ENCODE measurements at regions not wholly inside any gene's neighbourhood (a gene's known extent, or its start where the extent isn't known, plus 50 kb on each side); places are given as distances from the start of the nearest gene placed in this dataset.
"Not testable (repeated sequence)": the region's sequence is repeated elsewhere in the genome, so short reads cannot be mapped to it uniquely, and the experiment has no call there.

DNA sequence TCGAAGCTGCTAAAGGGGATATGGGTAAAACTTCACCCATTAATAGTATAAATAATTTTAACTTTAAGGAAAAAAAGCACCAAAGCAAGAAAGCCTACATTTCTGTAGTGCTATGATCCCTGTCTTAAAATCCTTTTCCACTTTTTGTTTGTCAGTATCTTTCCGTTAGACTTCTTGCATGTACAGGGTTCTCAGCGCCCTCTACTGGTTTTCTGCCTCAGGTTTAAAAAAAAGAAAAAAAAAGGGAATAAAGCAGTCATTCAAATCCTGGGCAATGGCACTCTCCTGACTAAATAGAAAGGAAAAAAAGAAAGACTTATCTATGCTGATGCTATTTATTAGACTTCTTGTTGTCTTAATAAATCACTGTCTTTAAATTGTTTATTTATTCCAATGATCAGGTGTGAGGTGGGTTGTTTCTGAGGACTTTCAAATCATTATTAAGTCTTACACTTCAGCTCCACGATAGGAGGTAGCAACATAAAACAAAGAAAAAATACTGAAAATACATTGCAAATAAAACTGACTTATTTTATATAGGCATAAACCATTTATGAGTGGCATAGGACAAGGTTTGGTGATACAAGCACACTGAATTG is 475.4 kb upstream of the NR5A2 start:
- intact Hi-C loops (cut with micrococcal nuclease): loop anchor here (1.0 to 10.0 kb wide), 3 partner anchors 667 to 795 kb away; no protein-coding TSS in a partner anchor

DNA sequence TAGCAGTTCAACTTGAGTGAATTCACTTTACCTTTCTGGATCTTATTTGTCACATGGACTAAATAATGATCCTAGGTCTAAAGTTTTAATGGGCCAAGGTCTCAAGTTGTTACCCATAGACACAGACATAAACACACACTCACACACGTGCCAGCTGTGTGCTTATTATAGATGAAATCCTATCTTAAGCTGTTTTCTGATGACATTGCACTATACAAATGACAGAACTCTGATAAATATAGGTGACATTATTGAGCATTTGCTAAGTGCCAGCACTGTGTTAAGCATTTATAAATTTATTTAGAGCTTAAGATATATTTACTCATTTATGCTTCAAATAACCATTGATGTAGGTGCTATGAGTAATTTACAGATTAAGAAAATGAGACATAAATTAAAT is 474.4 kb upstream of the NR5A2 start:
- intact Hi-C loops (cut with micrococcal nuclease): loop anchor here (5.0 to 10.0 kb wide), 2 partner anchors 668 to 796 kb away; no protein-coding TSS in a partner anchor

DNA sequence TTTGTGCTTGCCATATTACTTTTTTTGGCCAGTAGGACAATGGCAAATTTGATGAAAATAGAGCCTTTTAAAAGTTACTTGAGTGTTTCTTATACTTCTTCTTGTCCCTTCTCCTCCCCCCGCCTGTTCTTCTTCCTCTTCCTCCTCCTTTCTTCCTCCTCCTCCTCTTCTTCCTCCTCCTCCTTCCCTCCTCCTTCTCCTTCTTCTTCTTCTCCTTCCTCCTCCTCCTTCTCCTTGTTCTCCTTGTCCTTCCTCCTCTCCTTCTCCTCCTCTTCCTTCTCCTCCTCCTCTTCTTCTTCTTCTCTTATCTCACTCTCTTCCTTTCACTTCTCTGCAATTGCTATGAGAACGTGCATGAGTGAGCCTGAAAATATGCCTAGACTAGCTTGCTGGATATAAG is 466.2 kb upstream of the NR5A2 start:
- intact Hi-C loops (cut with micrococcal nuclease): no loop called here

DNA sequence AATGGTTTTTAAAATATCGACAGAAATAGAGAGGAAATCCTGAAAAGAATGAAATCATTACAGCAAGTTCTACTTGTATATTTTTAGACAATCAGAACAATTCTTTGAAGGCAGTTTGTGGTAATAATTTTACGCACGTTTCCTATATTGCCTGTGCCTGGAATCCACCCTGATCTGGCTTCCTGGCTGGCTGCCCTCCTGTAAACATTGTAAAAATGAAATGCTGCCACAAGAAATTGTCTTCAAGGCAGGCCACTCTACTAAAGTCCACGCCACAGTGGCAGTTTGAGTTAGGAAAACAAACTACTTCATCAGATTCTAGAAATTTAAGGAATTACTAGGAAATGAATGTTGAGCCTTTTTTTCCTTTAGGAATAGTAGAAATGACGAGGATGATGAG is 454.5 kb upstream of the NR5A2 start:
- intact Hi-C loops (cut with micrococcal nuclease): no loop called here

DNA sequence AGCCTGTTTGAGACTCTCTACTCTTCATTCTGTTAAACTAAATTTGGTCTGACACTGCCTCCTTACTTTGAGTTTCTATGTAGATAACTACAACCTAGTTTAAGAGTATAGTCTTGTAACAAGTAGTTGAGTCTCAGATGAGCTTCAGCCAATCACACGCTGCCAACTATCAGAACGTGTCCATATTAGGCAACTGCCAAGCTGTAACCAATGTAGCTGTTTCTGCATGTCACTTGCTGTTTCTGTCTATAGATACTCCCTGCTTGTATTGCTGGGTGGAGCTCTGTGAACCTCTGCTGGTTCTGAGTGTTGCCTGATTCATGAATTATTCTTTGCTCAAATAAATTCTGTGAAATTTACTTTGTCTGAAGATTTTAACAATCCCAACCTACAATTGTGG is 452.6 kb upstream of the NR5A2 start:
- intact Hi-C loops (cut with micrococcal nuclease): no loop called here

DNA sequence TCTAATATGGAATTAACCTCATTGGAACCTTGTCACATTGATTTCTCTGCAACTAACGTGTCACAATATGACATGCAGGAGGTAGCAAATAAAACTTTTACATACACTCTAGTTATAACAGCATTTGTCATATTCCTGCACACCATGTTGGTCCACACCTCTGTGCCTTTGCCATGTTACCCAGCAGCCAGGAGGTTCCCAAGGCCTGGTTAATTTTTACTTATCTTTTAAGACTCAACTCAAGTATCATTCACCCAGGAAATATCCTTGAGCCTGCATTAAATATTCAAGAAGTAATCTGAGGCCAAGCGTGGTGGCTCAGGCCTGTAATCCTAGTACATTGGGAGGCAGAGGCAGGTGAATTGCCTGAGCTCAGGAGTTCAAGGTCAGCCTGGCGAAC is 447.2 kb upstream of the NR5A2 start:
- intact Hi-C loops (cut with micrococcal nuclease): no loop called here

DNA sequence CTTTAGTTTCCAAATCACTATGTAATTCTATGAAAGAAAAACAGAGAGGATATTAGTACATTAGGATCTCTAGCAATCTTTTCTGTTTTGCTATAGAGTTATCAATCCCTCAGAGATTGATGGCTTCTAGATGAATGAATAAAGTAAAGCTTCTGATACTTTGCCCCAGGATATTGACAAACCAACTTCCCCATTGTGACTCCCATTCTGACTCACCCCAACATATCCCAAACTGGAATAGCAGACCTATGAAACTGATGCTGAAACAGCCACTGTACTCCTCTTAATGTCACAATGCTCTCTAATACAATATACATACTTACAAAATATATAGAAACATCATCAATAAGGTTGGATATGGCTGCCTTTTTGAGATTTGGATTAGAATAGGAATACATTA is 442.1 kb upstream of the NR5A2 start:
- intact Hi-C loops (cut with micrococcal nuclease): no loop called here

DNA sequence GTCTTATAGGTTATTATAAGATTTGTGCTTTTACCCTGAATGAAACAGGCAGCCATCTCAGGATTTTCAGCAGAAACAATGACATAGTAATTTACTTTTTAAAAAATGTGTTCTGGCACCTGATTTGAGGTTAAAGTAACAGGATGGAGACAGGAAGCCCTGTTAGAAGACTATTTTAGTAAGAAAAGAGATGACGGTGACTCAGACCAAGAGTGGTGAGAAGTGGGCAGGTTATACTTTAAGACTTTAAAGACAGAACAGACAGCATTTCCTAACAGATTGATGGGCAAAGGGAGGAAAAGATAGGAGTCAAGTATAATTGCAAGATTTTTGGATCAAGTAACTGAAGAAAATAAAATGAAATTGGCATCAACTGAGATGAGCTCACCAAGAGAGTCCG is 436.8 kb upstream of the NR5A2 start:
- intact Hi-C loops (cut with micrococcal nuclease): no loop called here

DNA sequence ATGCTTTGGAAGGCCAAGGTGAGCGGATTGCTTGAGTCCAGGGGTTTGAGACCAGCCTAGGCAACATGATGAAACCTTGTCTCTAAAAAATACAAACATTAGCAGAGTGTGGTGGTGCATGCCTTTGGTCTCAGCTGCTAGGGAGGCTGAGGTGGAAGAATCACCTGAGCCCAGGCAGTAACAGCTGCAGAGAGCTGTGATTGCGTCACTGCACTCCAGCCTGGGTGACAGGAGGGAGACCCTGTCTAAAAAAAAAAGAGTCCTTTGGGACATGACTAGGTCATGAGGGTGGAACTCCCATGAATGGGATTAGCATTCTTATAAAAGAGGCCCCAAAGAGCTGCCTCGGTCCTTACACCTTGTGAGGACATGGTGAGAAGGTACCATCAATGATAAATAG is 436.0 kb upstream of the NR5A2 start:
- intact Hi-C loops (cut with micrococcal nuclease): no loop called here

DNA sequence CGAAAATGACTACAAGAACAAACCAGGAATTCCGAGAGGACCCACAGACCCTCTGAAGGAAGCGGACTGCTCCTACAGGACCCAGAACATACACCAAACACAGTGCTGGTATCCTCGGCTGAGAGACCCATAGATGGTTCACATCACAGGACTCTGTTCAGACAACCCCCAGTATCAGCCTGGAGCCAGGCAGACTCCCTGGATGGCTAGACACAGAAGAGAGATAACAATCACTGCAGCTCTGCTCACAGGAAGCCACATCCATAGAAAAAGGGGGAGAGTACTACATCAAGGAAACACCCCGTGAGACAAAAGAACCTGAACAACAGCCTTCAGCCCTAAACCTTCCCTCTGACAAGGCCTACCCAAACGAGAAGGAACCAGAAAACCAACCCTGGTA is 434.0 kb upstream of the NR5A2 start:
- intact Hi-C loops (cut with micrococcal nuclease): no loop called here

DNA sequence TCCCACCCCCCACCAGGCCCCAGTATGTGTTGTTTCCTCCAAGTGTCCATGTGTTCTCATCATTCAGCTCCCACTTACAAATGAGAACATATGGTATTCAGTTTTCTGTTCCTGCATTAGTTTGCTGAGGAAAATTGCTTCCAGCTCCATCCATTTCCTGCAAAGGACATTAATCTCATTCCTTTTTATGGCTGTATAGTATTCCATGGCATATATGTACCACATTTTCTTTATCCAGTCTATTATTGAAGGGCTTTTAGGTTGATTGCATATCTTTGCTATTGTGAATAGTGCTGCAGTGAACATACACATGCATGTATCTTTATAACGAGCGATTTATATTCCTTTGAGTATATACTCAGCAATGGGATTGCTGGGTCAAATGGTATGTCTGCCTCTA is 431.1 kb upstream of the NR5A2 start:
- intact Hi-C loops (cut with micrococcal nuclease): not testable (repeated sequence)

DNA sequence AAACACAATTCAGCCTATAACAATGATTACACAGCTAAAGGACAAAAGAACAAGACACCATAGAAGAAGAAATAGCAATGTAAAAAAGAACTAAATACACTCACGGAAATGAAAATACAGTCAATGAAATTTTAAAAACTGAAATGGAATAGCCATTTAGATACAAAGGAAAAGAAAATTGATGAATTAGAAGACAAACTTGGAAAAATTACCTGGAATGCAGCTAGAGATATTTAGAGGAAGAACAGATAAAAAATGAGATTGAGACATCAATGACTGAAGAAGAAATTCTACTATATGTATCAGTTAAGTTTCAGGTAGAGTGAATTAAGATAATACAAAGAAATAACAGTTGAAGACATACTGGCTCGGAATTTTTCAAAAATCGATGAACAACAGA is 430.4 kb upstream of the NR5A2 start:
- intact Hi-C loops (cut with micrococcal nuclease): no loop called here

DNA sequence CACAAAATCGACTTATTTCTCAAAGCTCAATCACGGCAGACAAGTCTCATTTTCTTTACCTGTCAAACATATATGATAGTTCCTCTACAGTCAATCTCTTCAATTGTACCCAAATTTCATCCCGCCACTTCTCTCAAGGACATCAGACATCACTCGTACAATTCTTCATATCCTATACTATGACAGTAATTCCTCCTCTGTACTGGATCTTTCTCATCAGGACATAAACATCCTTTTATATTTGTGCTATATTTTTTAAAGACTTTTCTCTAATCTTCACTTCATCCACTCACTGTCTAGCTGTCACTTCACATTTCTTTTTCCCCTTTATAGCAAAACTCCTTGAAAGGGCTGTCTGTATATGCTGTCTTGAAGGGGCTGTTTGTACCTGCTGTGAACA is 419.1 kb upstream of the NR5A2 start:
- intact Hi-C loops (cut with micrococcal nuclease): no loop called here

DNA sequence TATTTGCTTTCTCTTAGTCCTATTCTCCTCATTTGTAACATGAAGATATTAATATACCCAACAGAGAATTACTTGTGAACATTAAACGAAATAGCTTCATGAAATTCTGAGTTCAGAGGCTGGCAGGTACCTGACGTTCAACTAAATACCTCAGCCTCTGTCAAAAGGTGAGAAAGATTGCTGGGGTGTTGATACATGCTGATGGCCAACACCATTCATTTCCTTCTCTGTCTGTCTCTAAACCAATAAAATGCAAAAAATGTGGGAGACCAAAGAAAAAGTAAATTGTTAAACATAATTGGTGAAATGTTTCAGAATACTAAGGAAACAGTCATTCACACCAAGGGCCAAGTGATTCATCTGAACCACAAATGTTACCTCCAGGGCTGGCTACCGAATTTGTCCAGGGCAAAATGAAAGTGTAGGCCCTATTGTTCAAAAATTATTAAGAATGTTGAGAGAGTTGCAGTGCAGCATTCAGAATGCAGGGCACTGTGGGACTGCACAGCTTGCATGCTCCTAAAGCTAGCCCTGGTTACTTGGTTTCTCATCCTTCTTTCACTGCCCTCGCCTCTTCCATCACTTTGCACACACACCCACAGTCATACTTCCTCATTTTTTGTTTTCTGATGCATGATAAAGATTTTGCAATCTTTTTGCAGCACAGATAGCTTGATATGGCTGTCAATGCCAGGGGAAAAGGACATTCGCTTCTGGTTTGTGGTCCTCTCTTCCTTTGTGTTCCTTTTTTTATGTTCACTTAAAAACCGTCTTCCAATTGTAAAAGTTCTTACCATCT is 414.3 kb upstream of the NR5A2 start:
- intact Hi-C loops (cut with micrococcal nuclease): no loop called here

DNA sequence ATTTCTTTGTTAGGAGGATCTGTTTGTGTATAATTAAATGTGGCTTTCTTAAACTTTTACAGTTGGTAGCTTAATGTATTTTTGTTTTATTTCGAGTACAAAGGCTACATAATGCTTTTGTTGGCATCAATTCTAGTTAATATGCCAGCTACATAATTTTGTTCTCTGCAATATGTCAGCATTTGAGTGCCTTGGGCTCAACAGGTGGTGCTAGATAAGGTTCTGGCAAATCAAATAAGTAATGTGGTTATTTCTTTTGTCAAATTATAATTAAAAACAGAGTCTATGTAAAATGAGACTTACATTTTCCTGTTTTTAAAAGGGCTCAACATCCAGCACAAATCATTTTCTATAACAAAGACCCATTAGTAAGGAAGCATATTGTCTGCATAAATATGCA is 410.6 kb upstream of the NR5A2 start:
- intact Hi-C loops (cut with micrococcal nuclease): no loop called here

DNA sequence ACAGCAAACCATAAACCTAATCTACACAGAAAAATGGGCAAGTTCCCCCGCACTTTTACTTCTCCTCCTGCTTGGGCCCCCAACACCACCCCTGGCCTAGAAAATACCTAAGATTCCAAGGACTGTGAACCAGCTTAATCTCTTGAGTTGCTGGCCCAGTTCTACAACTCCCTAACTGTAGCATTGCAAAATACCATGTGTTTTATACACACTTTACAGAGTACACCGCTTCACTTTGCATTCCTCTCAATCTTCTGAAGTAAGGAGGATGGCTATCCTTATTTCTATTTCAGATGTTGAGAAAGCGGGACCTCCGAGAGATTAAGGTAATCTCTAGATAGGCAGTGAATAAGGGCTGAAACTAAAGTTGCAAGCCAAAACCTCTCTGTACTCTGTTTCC is 408.3 kb upstream of the NR5A2 start:
- intact Hi-C loops (cut with micrococcal nuclease): no loop called here

DNA sequence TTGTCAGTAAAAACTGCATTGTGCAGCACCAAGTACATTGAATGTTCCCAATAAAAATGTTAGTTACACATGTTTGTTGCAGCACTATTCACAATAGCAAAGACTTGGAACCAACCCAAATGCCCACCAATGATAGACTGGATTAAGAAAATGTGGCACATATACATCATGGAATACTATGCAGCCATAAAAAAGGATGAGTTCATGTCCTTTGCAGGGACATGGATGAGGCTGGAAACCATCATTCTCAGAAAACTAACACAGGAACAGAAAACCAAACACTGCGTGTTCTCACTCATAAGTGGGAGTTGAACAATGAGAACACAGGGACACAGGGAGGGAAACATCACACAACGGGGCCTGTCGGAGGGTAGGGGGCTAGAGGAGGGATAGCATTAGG is 401.3 kb upstream of the NR5A2 start:
- intact Hi-C loops (cut with micrococcal nuclease): not testable (repeated sequence)

DNA sequence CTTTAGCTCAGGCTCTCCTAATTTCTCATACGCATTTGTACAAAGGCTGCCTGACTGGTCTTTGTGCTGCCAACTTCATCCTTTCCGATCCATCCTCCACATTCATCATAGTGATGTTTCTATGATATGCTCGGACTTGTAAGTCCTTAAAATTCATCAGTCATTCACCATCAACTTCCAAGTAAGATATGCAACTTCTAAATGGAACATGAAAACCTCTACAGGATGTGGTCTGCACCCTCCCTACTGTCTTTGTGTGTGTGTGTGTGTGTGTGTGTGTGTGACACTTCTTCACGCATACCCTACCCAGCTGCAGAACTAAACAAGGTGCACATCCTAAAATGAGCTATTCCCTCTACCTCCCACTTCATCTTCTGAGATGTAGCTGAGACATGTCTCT is 397.9 kb upstream of the NR5A2 start:
- intact Hi-C loops (cut with micrococcal nuclease): no loop called here

DNA sequence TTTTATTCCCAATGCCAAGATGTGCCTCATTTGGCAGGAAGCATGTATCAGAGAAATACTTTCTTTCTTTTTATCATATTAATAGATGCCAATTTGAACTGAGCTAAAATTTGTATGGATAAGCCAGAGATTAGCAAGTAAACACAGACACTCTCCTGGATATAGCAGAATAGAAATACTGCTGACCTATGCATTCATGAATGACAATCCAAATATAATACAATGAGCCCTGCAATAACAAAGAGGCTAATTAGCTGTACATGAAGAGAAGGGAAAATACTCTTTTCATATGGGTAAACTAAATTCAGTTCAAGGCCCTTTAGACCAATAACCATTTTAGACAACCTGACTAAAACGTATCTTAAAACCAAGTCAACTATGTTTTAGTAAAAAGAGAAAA is 388.1 kb upstream of the NR5A2 start:
- intact Hi-C loops (cut with micrococcal nuclease): no loop called here

DNA sequence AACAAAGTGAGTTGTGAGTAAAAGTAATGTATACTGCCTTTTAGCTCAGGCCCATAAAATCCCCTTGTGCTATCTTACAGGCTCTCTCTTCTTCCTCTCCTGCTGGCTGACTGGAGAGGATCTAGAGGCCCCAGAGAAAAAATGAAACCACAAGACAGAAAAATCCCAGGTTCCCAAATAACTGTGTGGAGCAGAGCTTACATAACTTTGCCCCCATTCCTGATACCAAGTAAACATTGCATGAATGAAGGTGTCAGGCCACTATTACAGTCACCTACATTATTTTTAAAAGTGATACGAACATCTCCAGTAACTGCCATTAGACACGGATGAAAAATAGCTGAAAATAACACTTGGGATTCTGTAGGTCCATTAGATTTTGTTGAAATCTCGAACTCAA is 386.0 kb upstream of the NR5A2 start:
- intact Hi-C loops (cut with micrococcal nuclease): no loop called here

DNA sequence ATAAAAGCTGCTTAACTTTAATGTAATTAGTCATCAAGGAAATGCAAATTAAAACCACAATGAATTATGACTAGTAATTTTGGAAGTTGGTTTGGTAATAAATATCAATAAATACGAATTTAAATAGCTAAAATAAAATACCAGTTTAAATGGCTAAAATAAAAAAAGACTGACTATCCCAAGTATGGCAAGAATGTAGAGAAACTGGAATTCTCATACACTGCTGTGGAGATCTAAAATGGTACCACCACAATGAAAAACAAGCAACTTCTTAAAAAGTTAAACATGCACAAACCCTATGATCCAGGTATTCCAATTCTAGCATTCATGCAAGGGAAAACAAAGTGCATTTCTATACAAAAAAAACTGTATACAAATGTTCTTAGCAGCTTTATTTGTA is 382.6 kb upstream of the NR5A2 start:
- intact Hi-C loops (cut with micrococcal nuclease): no loop called here

DNA sequence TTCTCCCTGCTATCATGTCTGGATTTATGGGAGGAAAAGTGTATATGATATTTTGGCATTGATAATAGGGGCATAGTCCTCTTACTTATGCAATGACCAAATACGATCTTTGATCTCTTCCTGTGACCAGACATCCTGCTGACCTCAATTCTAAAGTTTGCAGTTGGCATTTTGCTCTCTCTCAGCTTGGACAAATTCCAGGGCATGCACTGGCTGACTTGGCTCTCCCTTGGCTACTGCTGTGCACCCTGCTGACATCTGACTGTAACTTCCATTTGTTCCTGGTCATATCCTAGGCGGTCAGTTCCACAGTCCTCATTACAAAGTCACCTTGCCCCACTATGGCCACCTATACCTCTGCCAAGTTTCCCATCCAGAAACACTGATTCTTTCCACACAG is 380.7 kb upstream of the NR5A2 start:
- intact Hi-C loops (cut with micrococcal nuclease): no loop called here

DNA sequence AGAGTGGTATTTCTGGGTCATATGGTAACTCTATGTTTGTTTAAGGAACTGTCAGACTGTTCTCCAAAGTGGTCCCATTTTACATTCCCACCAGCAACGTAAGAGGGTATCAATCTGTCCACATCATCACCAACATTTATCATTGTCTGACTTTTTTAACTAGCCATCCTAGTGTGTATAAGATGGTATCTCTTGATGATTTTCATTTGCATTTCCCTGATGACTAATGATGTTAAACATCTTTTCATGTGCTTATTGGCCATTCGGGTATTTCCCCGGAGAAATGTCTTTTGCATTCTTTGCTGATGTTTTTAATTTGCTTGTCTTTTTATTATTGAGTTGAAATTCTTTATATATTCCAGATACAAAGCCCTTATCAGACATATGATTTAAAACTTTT is 370.1 kb upstream of the NR5A2 start:
- intact Hi-C loops (cut with micrococcal nuclease): no loop called here

Measured in T-helper 1 cell treated with Interleukin-12 subunit alpha and Interleukin-12 subunit beta and Interleukin-4 antibody, amounts not matched to agents 30 ng/mL and 1 ng/mL, for 36 hours (primary cell).